ENCODE measurements at regions not wholly inside any gene's neighbourhood (a gene's known extent, or its start where the extent isn't known, plus 50 kb on each side); places are given as distances from the start of the nearest gene placed in this dataset.

- TF ChIP-seq POLR2AphosphoS5 (IDR thresholded peaks at IDR 0.05) (no peak), POLR2A (IDR thresholded peaks at IDR 0.05) (no peak)
These were observed 98.8 kb upstream of the LMNTD1 start for GRCh38 chr12:25651931-25652330.
